Fibroblast of lung (primary cell): ENCODE measurements at regions not wholly inside any gene's neighbourhood (a gene's known extent, or its start where the extent isn't known, plus 50 kb on each side); places are given as distances from the start of the nearest gene placed in this dataset.

ENCODE experiments used
- DNase-seq, 2 donors: peaks; one replicate each; pipeline versions ENCODE4 v3.0.0 to v3.0.0-alpha.2; 2010; ENCODE audit warnings: low read depth in 2 of 2
- H2AFZ ChIP-seq: 2 replicates; pipeline ENCODE4 v1.5.1; 2012; ENCODE audit warnings: low read length, control low read depth, inconsistent platforms
- H3K27ac ChIP-seq: 2 replicates; pipeline ENCODE4 v1.5.1; 2011; ENCODE audit warnings: low read length, control low read depth; ENCODE audit not compliant: insufficient read depth
- H3K27me3 ChIP-seq: 2 replicates; pipeline ENCODE4 v1.5.1; 2011; ENCODE audit warnings: mild to moderate bottlenecking, low read length; ENCODE audit not compliant: control insufficient read depth, insufficient read depth
- H3K36me3 ChIP-seq: 2 replicates; pipeline ENCODE4 v1.5.1; 2011; ENCODE audit warnings: low read length; ENCODE audit not compliant: control insufficient read depth, insufficient read depth
- H3K4me1 ChIP-seq: 2 replicates; pipeline ENCODE4 v1.5.1; 2011; ENCODE audit warnings: low read length; ENCODE audit not compliant: control insufficient read depth, insufficient read depth; ENCODE audit errors: extremely low read depth
- H3K4me2 ChIP-seq: 2 replicates; pipeline ENCODE4 v1.5.1; 2011; ENCODE audit warnings: low read length, control low read depth; ENCODE audit not compliant: insufficient read depth; ENCODE audit errors: extremely low read depth
- H3K4me3 ChIP-seq, 4 experiments: fragments of 200-600 bp in 1 of 4; sonication (generic) in 1 of 4; replicated peaks in 1 of 4; 2 replicates each; pipeline ENCODE4 v1.5.1; 2011 to 2016; ENCODE audit warnings: low read length in 4 of 4, low read depth in 3 of 4, mild to moderate bottlenecking in 3 of 4, control low read depth in 2 of 4, inconsistent platforms in 1 of 4, mixed read lengths in 1 of 4; ENCODE audit not compliant: insufficient read depth in 1 of 4; ENCODE audit errors: control extremely low read depth in 1 of 4
- H3K79me2 ChIP-seq: 2 replicates; pipeline ENCODE4 v1.5.1; 2012; ENCODE audit warnings: mild to moderate bottlenecking, low read length, inconsistent platforms; ENCODE audit not compliant: control insufficient read depth, insufficient read depth
- H3K9ac ChIP-seq: 2 replicates; pipeline ENCODE4 v1.5.1; 2011; ENCODE audit warnings: mild to moderate bottlenecking, low read length, control low read depth; ENCODE audit not compliant: insufficient read depth
- H3K9me3 ChIP-seq: 2 replicates; pipeline ENCODE4 v1.5.1; 2012; ENCODE audit warnings: low read depth, low read length; ENCODE audit not compliant: control insufficient read depth, insufficient read depth
- H4K20me1 ChIP-seq: 2 replicates; pipeline ENCODE4 v1.5.1; 2011; ENCODE audit warnings: low read length; ENCODE audit not compliant: control insufficient read depth, insufficient read depth; ENCODE audit errors: extremely low read depth
- CTCF ChIP-seq, 2 donors: IDR thresholded peaks in 1 of 2; conservative IDR thresholded peaks in 1 of 2; 1 replicate in 1 of 2; 2 replicates in 1 of 2; pipeline ENCODE4 v1.5.1; 2011 to 2012; ENCODE audit warnings: low read length in 2 of 2, control low read depth in 1 of 2, inconsistent platforms in 1 of 2, low read depth in 1 of 2, mild to moderate bottlenecking in 1 of 2
- EZH2 ChIP-seq: IDR thresholded peaks from 2 replicates; pipeline ENCODE4 v1.5.1; 2012; ENCODE audit warnings: low read length, control low read depth, mild to moderate bottlenecking; ENCODE audit errors: missing control alignments

GRCh38 chr3:76242886-76243753 lies 457.8 kb upstream of the ZNF717 start:
- Histone ChIP-seq H3K9me3 (no peaks in the 10 kb centered on the region), H3K4me1 (no peaks in the 10 kb centered on the region), H3K27ac (no peak overlapping the region), H3K4me2 (no peak overlapping the region), H2AFZ (no peak overlapping the region), H4K20me1 (no peaks in the 10 kb centered on the region), H3K27me3 (no peaks in the 10 kb centered on the region), H3K4me3 (no peak overlapping the region), H3K79me2 (no peaks in the 10 kb centered on the region), H3K9ac (no peak overlapping the region), H3K36me3 (no peaks in the 10 kb centered on the region)
- no peak for TF ChIP-seq CTCF (conservative IDR thresholded peaks at IDR 0.05 in 1 of 2, IDR thresholded peaks at IDR 0.05 in 1 of 2; ENCODE audit: low read depth in 1 of 2, low read length in 2 of 2)
- no peak for TF ChIP-seq EZH2
- no peak for DNase-seq

DNA sequence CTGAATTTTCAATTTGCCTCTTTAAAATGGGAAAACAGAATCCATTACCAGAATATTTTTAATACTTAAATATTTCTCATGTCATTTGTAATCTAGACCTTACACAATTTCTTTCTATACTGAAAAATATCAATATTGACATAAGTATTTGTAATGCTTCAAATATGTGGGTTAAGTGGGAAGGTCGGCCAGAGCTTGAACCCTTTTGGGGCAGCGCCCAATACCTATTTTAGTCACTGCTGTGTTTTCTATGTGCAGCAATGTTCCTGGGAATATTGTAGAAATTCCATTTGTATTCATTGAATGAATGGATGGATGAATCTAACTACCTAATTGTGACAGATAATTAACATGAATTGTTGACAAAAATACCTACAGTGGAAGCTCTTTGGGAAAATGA lies 459.7 kb upstream of the ZNF717 start:
- Histone ChIP-seq H3K27me3 (no peaks in the 10 kb centered on the region), H3K27ac (no peak overlapping the region), H3K9me3 (no peaks in the 10 kb centered on the region), H4K20me1 (no peaks in the 10 kb centered on the region), H3K4me2 (no peak overlapping the region), H3K79me2 (no peaks in the 10 kb centered on the region), H3K4me1 (no peaks in the 10 kb centered on the region), H3K36me3 (no peaks in the 10 kb centered on the region), H3K9ac (no peak overlapping the region), H3K4me3 (no peak overlapping the region), H2AFZ (no peak overlapping the region)
- DNase-seq, result peak; percentile 3 to 7
- TF ChIP-seq CTCF (conservative IDR thresholded peaks at IDR 0.05 in 1 of 2, IDR thresholded peaks at IDR 0.05 in 1 of 2; ENCODE audit: low read depth in 1 of 2, low read length in 2 of 2), result no peak
- no peak for TF ChIP-seq EZH2

DNA sequence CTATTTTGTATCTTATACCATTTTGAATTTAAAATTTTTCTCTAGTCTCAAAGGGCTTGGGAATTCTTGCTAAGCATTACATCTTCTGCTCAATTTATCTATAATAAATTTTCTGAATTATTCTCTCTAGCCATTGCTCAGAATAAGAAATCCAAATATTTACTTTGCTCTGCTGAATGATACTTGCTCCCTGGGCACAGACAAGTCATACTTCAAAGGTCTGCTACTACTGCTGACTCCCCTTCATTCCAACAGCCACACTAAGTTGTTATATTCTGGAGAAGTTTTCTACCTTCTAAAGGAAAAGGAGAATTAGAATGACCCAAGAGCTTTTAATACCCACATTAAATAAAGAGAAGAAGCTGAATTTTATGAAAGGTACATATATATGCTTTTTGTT lies 460.3 kb upstream of the ZNF717 start:
- Histone ChIP-seq H3K9ac (no peak overlapping the region), H3K4me3 (no peak overlapping the region), H3K79me2 (no peaks in the 10 kb centered on the region), H3K9me3 (no peaks in the 10 kb centered on the region), H3K36me3 (no peaks in the 10 kb centered on the region), H3K27ac (no peak overlapping the region), H2AFZ (no peak overlapping the region), H3K4me1 (no peaks in the 10 kb centered on the region), H4K20me1 (no peaks in the 10 kb centered on the region), H3K4me2 (no peak overlapping the region), H3K27me3 (no peaks in the 10 kb centered on the region)
- no peak for TF ChIP-seq CTCF (conservative IDR thresholded peaks at IDR 0.05 in 1 of 2, IDR thresholded peaks at IDR 0.05 in 1 of 2; ENCODE audit: low read depth in 1 of 2, low read length in 2 of 2)
- no peak for TF ChIP-seq EZH2
- no peak for DNase-seq
